ENCODE measurements at regions not wholly inside any gene's neighbourhood (a gene's known extent, or its start where the extent isn't known, plus 50 kb on each side); places are given as distances from the start of the nearest gene placed in this dataset.

DNA sequence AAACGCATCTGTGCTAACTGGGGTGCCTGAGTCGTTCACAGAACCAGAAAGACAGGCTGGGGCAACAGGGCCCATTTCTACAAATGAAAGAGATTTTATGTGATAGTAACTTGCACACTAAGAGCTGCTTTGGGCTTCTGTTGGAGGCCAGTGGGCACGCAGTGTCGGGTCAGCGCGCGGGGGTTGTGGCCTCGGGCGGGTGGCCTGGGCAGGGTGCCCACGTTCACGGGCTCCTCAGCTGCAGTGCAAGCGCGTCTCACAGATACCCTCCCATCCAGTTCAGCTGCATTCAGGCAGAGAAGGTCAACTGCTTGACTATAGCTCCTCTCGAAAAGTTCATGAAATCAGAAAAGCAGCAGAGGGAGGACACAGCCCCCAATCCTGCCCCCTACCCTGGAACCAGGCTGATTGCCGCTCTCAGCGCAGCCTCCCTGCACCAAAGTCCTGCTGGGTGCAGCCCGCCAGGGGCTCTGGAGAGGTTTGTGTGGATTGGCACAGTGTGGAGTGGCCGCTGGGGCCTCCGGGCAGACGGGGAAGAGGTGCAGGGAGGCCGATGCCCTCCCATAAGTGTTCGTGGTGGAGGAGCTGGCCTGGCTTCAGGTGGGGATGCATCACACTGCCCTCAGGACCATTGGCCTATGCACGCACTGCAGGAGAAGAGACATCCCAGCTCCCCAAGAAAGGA is 582.8 kb downstream of the TCERG1L start:
- DNase-seq, result no peak

DNA sequence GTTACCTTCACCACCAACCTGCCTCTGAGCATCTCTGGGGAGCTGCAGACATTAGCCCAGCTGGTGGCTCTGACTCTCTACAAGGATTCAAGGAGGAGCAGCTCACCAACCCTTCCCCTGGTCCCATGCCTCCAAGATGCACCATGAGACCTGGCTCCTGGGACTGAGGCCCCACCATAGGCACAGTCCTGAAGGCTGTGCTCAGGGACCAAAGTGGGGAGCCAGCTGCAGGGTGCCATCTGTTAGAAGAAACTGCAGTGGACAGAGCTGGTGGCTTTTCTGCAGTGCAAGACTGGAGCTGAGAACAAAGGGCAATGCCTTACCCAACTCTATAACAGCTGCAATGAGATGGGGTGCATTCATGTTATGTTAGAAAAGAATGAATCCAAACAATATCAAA is 581.6 kb downstream of the TCERG1L start:
- DNase-seq, result no peak

DNA sequence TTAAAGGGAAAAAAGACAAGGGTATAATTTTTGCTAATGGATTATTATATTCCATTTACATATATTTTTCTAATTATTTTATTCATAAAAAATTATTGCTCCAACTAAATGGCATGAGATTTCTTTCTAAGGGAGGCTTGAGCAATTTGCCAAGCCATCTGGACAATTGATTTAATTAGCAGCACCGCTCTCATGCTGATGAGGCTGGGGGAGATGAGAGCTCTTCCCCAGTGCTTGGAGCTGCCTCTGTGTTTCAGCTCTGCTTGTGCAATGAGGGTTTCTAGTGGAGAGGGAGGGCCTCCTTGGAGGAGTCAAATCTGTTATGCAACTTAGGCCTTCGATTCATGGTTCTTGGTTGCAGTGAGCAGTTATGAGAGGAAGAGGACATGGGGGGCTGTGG is 574.3 kb downstream of the TCERG1L start:
- DNase-seq, result no peak

DNA sequence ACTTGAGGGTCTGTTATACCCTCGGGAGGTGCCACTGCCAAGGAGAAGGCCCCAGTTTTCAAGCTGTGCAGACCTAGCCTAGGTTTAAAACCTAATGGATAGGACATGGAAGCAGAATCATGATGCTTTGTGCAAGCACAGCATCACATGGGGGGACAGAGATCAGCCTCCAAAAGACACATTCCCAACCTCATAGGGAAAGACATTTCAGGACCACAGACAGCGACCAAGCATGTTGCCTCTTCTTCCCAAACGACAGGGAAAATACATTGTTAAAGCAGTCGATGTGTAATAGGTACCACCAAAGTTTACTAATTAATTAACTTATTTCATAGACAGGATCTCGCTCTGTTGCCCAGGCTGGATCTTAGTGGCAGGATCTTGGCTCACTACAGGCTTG is 573.9 kb downstream of the TCERG1L start:
- no peak for DNase-seq

DNA sequence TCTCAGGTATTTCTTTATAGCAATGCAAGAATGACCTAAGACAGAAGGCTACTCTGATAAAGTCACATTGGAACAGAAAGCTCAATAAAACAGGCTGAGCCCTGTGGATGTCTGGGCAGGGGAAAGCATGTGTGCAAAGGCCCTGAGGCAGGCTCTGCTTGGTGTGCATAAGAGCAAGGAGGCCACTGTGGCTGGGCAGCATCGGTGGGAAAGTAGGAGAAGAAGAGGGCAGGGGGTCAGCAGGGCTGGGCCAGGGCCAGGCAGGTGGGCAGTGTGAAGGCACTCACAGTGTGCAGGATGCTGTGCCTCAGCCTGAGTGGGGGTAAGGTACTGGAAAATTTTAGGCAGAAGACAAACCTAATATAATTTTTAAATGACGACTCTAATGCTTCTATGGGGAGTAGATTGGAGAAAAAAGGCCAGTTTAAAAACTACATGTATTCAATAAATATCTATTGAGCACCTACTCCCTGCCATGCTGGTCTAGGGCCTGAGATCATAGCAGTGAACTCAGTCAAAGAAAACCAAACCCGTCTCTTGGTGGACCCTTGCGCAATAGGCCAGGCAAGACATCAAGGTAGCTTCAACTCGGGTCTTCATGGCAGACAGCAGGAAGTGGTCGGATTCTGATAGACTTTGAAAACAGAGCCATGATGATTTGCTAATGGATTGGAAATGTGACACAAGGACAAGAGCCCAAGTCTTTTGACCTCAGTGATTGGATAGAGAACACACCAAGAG is 572.3 kb downstream of the TCERG1L start:
- no peak for DNase-seq

DNA sequence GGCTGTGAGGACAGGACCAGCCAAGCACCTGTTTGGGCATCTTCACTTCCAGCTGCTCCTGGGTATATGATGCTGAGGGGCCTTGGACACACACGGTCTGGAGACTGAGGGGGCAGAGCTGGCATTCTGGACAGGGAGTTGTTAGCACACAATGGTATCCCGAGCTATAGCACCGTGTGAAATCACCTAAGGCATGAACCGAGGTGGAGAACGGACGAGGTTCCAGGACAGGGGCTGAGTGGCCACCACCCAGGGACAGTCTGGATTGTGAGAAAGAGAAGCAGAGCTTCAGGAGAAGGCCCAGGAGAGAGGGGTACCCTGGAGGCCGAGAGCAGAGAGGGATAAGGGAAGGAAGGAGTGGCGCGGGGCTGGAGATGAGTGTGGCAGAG is 571.8 kb downstream of the TCERG1L start:
- DNase-seq, result no peak

DNA sequence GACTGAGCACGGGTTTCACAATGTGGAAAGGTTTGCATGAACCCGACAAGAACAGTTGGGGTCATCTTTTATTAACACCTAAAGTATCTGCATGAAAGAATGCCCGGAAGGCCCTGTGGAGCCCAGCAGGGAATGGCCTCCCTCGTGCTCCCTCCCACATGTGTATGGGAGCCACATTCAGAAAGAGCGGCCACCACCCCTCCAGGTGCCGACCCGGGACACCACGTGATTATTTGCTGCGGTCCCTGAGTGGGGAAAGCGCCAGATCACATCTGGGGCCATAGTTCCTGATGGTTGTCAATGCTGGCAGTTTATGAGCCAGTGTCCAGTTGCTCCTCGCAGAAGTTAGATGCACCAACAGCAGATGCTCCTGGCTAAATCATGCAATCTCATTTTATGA is 571.4 kb downstream of the TCERG1L start:
- DNase-seq, result no peak

DNA sequence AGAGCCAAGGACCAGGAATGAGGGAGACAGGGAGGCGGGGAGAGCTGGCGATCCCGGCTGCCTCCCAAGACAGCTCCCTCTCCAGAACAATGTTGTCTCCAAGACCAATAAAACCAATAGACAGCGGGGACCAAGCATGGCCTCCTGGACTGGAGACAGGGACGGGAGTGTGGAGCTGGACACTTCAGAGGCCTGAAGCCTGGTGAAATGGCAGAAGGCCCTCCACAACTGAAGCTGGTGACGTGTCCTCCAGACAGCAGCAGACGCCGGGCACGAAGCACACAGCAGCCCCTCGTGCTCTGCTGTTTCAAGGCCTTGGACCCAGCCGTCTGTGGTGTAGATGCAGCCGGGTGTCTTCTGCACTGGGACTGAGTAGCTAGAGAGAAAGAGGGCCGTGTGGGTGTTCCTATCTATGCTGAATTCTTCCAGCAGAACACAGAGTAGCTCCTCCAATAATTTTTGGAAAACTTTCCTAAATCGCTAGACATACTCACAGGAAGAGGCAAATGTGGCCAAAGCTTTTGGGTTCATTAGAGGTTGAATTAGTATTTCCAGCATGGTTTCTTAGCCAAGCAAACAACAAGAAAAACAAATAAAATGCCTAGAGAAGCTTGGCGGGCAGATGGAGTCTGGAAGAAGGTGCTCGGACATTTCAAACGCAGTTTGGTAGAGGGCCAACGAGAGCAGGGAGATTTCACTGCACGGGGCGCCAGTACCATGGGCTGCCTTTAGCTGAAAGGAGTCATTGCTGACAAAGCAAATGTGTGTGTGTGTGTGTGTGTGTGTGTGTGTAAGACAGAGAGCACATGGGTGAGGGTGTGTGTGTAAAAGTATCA is 570.4 kb downstream of the TCERG1L start:
- DNase-seq, result no peak

DNA sequence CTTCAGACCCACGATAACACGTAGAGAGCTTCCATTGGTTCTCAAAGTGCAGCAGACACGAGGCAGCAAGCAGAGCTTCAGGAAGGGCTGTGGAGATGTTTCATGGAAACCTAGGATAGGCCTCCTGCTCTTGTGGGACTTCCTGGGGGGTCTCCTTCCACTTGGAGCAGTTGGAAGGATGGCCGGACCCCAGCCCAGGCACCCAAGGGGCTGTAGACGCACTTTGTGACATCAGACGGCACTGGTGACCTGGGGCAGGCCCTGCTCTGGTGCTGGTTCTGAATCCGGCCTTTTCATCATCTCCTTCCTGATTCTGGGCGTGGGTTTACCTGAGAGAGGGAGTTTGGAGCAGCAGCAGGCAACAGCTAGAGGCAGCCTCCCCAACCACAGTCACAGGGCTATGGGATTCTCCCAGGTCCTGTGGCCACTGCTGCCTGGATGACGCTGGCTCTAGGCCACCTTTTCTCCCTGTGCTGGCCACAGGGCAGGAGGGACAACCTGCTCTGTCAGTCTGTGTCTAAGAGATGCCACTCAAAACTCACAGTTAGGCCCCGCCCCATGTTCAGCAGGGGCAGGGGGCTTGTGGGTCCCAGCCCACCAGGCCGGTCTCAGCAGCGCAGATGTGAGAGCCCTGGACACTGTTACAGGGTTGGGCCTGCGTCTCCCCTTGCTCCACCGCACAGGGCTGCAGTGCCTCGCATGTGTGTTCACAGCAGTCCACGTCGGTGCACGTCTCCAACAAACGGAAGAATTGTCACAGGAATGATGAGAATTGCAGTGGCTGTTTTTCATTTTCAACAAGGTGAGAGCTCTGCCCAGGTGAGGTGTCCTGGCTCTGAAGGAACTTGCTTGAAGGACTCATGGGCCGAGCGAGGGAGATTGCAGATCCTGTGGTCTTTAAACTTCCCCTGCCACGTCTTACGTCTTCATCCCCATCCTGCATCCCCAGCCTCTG is 569.3 kb downstream of the TCERG1L start:
- no peak for DNase-seq

DNA sequence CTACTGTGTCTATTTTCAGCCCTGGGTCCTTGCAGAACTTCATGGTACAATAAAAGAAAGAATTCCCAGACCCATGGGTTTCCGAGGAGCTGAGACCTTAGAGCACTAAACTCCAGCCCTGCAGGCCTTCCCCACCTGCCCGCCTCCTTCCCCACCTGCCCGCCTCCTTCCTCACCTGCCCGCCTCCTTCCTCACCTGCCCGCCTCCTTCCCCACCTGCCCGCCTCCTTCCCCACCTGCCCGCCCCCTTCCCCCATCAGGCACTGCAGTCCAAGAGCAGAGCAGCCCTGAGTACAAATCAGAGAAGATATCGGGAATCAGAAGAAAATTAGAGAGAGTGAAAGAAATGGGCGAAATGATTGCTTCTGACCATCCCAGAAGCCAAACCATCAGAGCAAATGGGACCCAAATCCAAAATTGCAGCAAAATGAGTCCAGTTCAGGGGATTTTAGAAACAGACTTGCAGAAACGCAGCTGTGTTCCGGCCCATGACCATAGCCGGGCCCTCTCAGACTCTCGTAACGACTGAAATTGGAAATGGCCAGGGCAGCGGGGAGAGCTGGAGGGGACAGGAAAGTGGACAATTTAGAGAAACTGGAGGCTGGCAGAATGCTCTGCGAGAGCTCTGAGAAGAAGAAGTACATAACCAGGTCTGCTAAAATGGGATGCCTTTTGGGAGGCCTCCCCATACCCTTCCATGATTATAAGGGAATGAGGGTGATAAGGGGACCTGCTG is 568.4 kb downstream of the TCERG1L start:
- DNase-seq, result no peak

DNA sequence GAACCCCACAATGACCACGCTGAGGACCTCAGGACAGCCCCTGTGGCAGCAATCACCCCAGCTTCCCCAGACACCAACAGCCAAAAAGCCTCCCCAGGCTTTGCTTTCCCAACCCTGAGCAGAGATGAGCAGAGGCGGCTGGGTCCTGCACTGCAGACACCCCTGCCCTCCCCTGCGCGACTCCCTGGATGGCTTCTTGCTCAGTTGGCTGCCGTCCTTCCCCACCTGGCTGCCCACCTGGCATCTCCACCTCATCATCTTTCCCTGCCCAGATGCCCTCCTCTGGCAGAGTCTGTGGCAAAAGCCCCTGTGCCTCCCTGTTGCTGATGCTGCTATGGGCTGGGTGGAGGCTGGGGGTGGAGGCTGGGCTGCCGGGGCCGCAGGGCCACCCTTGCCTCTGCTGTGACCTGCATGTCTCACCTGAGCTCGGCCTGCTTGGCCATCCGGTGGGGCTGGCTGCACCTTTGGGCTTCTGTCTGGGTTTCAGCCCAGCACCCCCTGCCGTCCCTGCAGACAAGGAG is 567.7 kb downstream of the TCERG1L start:
- DNase-seq, result no peak

DNA sequence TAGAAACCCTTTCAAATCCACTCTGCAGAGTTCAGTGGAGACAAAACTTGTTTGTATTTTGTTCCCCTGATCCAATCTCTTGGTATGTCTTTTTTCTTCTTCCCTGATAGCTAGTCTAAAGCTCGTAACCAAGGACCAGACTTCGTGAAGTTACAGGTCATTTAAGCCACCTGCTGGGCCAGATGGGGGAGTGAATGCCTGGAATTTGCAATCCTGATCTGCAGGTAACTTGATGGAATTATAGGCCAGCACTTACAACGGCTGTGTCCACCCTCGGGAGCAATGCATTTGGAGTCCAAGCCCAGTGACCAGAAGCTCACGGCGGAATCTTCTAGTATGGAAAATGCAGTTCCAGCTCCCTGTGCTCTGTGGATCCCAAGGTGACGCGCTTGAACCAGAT is 566.9 kb downstream of the TCERG1L start:
- DNase-seq, result no peak

DNA sequence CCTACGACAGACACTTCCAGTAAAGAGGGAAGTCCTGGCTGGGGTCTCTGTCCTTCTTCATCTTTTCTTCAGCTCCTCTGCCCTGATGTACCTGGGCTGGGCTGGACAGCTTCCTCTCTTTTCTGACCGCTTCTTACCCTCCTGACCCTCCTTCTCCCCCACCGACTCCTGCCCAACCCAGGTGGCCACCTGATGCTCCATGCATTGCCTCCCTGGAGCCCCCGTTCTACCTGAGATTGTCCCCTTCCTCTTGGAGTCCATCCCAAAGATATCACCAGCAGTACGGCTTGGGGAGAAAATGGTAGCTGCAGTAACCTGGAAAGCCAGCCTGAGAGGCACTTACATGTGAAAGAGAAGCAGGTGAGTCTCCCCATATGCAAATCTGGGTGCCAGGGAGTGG is 566.3 kb downstream of the TCERG1L start:
- DNase-seq, result no peak

DNA sequence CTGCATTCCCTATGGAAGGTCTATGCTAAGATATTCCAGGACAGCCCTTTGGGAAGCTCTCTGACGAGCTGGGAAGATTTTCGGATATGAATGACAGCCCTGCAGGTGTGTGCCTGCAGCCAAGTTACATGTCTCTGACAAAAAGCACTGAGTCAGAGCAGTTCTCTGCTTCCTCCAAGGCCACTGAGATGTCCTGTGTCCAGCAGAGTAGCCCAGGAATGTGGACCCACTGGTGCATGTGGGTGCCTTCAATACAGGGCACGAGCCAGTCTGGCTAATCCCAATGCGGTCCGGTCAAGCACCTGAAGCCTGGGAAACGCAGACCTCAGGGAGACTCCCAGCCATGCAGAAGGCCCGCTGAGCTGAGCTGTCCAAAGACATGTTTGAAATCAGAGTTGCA is 565.7 kb downstream of the TCERG1L start:
- no peak for DNase-seq

DNA sequence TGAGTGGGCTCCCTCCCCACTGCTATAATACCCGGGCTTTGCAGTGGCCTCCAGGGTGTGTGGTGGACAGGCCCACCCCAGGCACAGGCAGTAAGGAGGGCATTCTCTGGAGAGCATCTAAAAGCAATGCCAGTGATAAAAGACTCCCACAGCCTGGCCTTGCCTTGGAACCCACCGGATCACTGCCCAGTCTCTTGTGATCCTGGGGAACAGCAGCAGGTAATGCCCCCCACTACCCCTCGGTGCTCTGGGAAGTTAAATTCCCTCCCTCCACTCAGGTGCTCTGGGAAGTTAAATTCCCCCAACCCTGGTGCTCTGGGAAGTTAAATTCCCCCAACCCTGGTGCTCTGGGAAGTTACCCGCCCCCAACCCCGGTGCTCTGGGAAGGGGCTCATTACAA is 565.2 kb downstream of the TCERG1L start:
- no peak for DNase-seq

DNA sequence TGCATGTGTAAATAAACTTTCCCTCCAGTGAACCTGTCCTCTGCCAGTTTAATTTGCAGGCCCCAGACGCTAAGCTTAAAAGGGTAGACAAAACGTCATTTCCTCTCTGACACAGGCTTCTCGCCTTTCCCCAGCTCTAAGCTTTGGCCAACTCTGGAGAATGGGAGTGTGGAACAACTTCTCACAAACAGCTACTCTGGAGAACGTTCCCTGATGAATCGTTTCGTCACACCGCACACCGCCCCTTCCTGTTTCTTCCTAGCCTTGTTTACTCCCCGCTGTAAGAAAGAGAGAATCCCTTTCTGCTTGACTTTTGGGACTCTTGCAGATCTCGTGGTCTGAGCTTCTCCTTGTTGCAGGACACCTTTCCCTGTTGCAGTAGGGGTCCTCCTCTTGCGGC is 564.2 kb downstream of the TCERG1L start:
- no peak for DNase-seq

DNA sequence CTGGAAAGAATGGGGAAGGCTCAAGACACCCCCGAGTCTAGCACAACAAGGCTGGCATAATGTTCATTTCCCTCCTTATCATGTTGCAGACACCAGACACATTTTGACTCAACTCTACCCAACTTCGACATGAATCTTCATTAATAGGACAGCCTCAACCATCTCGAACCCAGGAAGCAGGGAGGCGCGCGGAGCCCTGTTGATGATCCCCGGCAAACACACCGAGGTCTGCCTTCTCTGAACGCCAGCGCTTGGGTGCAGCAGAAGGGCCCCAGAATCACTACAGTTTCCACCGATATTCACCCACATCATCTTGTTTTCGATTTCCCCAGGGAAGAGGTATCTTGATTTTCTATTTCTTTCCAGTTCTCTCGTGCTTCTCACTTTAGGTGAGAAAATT is 563.6 kb downstream of the TCERG1L start:
- no peak for DNase-seq

DNA sequence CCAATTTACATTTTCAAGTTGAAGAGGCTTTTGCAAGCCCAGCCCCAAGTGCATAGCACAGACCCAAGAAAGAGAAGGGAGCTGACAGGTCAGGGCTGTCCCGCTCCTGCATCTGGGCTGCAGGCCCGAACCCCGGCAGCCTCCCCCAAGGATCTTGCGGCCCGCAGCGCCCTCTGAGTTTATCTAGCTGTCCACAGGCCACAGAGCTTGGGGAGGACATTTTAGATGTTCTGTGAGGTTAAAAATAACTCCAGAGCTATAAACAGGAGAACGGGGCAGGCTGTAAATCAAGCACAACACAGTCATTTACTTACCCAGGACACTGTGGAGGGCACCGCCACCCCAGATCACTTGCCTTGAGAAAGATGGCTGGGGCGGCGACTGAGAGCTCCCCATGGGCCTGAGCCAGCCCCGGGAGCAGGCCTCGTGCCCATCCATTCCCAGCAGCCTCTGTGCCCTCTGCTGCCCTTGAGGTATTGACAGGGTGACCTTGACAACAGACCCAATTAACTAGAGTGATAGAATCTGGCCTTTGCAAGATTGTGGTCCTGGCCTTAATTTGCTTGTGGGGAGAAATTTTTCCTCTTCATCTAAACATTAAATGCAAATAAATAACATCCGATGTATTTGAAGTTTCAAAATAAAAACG is 563.0 kb downstream of the TCERG1L start:
- no peak for DNase-seq

DNA sequence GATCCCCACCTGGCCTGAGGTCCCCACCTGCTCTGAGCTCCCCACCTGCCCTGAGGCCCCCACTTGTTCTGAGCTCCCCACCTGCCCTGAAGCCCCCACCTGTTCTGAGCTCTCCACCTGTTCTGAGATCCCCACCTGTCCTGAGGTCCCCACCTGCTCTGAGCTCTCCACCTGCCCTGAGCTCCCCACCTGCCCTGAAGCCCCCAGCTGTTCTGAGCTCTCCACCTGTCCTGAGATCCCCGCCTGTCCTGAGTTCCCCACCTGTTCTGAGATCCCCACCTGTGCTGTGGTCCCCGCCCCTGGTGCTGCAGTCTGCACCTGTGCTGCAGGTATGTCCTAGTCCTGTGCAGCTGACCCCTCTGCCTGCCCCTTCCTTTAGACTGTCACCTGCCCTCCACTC is 561.6 kb downstream of the TCERG1L start:
- no peak for DNase-seq

DNA sequence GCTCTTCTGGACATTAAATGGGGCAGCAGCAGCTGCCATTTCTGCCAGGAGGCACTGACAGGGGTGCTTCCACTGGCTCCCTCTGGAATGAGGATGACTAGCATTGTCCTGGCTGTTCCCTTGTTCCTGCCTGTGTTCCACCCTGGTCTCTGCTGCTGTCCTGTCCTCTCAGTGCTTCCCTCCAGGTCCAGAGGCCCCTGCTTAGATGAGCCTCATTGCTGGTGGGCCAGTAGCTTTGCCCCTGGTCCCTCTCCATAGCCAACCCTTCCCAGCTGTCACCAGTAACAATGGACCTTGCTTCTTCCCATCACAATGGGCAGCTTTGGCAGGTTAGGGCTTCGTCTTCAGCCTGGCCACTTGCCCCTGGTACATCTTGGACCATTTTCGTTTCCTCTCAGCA is 561.1 kb downstream of the TCERG1L start:
- no peak for DNase-seq
